ENCODE measurements at regions not wholly inside any gene's neighbourhood (a gene's known extent, or its start where the extent isn't known, plus 50 kb on each side); places are given as distances from the start of the nearest gene placed in this dataset.

GRCh38 chr4:29243851-29244250 is 1476.3 kb upstream of the PCDH7 start:
- TF ChIP-seq CTCF (IDR thresholded peaks at IDR 0.05; ENCODE audit: borderline replicate concordance, insufficient read depth, low read depth, low read length): no peak
- no peak overlapping the region for H3K4me3 ChIP-seq (ENCODE audit: low read depth, low read length)

DNA sequence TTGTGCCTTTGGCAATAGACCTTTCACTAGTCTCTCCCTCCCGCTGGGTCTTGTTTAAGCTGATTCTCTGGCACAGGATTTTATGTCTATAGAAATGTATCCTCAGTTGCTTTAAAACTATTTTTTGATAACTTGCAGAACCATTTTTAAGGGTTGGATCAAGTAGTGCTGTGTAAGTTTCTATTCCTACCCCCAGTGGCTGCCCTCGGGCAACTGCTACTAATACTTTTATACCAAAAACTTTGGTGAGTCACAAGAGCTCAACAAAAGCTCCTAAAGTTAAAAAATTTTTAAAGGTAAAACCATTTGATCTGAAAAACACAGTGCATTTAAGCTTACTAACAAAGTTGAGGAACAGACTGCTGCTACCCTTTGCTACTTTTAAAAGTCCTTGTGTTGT is 1460.6 kb upstream of the PCDH7 start:
- no peak overlapping the region for H3K4me3 ChIP-seq (ENCODE audit: low read depth, low read length)
- no peak for TF ChIP-seq CTCF (IDR thresholded peaks at IDR 0.05; ENCODE audit: borderline replicate concordance, insufficient read depth, low read depth, low read length)

DNA sequence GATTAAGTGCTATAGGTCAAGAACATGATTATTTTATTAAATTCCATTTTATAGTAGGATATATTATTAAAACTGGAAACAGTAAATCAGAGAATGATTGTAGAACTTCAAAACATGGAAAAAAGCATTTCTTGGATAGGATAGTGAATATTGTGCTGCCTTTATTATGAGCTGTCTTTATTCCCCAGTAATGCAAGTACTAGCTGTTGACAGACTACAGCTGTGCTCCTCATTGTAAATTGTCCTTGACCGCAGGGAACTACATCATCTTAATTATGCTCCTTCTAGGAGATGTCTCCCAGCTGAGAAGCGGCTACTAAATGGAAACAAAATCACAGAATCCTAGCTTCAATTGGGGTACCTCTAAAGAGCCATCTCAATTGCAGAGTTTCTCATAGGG is 1457.2 kb upstream of the PCDH7 start:
- TF ChIP-seq CTCF (IDR thresholded peaks at IDR 0.05; ENCODE audit: borderline replicate concordance, insufficient read depth, low read depth, low read length): no peak
- no peak overlapping the region for H3K4me3 ChIP-seq (ENCODE audit: low read depth, low read length)

DNA sequence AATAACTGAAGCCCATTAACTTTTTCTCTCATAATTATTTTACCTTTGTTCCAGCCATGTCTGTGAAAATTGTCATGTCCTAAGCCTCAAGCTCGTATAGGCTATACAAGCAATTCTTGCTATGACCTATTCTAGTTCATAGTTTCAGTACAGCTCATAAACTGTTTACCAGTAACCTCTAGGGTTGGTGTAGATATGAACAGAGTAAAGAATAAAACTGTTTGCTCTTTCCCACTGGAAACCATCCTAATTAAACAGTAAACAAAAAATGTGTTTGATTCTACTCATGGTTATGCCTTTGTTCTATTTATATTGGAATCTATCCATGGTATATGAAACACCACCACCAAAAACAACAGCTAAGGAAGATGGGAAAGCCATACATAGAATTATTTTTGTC is 1444.0 kb upstream of the PCDH7 start:
- TF ChIP-seq CTCF (IDR thresholded peaks at IDR 0.05; ENCODE audit: borderline replicate concordance, insufficient read depth, low read depth, low read length): no peak
- no peak overlapping the region for H3K4me3 ChIP-seq (ENCODE audit: low read depth, low read length)

DNA sequence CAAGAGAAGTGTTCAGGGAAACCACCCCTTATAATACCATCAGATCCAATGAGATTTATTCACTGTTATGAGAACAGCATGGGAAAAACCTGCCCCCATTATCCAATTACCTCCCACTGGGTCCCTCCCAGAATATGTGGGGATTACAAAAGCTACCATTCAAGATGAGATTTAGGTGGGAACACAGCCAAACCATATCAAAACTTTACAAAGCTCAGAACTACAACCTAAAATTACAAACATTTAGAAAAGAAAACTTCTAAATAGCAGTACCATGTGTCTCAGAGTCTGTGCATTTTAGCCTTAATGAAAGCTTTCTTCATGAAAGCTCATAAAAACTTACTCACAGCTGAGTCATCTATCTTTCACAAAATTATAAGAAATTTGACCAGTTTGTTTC is 1442.8 kb upstream of the PCDH7 start:
- no peak for TF ChIP-seq CTCF (IDR thresholded peaks at IDR 0.05; ENCODE audit: borderline replicate concordance, insufficient read depth, low read depth, low read length)
- H3K4me3 ChIP-seq (ENCODE audit: low read depth, low read length): no peak overlapping the region

DNA sequence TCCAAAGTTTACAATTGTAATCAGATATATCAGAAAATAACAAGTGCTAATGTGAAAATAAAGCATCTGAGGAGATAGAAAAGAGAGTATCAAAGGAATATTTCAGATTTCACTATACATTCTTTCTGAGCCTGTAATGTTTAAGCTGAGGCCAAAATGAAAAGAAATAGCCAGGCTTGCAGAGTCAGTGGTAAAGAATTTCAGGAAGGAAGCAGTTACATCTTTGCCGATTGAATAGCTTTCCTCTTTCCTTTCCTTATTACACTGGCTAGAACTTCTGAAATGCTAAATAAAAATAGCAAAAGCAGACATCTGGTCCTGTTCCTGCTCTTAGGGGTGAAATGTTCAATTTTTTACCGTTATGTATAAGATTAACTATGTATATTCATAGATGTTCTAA is 1441.6 kb upstream of the PCDH7 start:
- TF ChIP-seq CTCF (IDR thresholded peaks at IDR 0.05; ENCODE audit: borderline replicate concordance, insufficient read depth, low read depth, low read length): no peak
- H3K4me3 ChIP-seq (ENCODE audit: low read depth, low read length): no peak overlapping the region

- H3K4me3 ChIP-seq (ENCODE audit: low read depth, low read length): no peak overlapping the region
- TF ChIP-seq CTCF (IDR thresholded peaks at IDR 0.05; ENCODE audit: borderline replicate concordance, insufficient read depth, low read depth, low read length): no peak
Measured at GRCh38 chr4:29289118-29289517, 1431.1 kb upstream of the PCDH7 start.
